ENCODE measurements at regions not wholly inside any gene's neighbourhood (a gene's known extent, or its start where the extent isn't known, plus 50 kb on each side); places are given as distances from the start of the nearest gene placed in this dataset.
A peak's percentile ranks its signal among the peaks of the same experiment; 100 is the strongest.

DNA sequence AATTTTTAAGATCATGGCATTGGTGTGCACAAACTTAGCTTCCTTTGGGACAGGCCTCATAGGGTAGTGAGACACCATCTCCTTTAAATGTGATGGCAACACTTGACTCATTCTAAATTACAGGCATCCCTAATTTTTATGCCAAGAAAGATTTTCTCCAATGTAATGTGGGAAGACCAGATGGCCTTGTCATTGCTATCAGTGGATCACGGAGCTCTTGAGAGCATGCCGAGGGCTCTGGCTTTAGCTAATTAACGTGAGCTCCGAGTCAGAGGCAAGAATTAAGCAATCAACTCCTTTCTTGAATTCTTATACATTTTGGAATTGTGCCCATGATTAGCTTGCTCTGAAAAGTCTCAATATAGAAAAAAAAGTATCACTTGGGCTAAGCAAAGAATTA lies 215.8 kb downstream of the LRRC70 start:
- TF ChIP-seq EP300 (IDR thresholded peaks at IDR 0.05; ENCODE audit: borderline replicate concordance) (no peak), YY1 (IDR thresholded peaks at IDR 0.05; ENCODE audit: low read depth) (no peak), NFIC (IDR thresholded peaks at IDR 0.05) (no peak), CREB1 (IDR thresholded peaks at IDR 0.05; ENCODE audit: low read depth) (no peak), TEAD4 (IDR thresholded peaks at IDR 0.05) (no peak), EGR1 (IDR thresholded peaks at IDR 0.05) (no peak), TAF1 (IDR thresholded peaks at IDR 0.05; ENCODE audit: low read depth) (no peak), CEBPB (IDR thresholded peaks at IDR 0.05) (no peak), ZBTB7A (IDR thresholded peaks at IDR 0.05; ENCODE audit: low read depth) (no peak), RAD21 (IDR thresholded peaks at IDR 0.05; ENCODE audit: low read depth) (no peak), TCF12 (IDR thresholded peaks at IDR 0.05; ENCODE audit: low read depth) (no peak), FOXM1 (IDR thresholded peaks at IDR 0.05; ENCODE audit: borderline replicate concordance, low read depth) (no peak)
- TF ChIP-seq, protein P1, sequence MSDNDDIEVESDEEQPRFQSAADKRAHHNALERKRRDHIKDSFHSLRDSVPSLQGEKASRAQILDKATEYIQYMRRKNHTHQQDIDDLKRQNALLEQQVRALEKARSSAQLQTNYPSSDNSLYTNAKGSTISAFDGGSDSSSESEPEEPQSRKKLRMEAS (IDR thresholded peaks at IDR 0.05), result no peak
- TF ChIP-seq, protein P2, sequence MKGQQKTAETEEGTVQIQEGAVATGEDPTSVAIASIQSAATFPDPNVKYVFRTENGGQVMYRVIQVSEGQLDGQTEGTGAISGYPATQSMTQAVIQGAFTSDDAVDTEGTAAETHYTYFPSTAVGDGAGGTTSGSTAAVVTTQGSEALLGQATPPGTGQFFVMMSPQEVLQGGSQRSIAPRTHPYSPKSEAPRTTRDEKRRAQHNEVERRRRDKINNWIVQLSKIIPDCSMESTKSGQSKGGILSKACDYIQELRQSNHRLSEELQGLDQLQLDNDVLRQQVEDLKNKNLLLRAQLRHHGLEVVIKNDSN (IDR thresholded peaks at IDR 0.05), result no peak
- TF ChIP-seq, protein P3, sequence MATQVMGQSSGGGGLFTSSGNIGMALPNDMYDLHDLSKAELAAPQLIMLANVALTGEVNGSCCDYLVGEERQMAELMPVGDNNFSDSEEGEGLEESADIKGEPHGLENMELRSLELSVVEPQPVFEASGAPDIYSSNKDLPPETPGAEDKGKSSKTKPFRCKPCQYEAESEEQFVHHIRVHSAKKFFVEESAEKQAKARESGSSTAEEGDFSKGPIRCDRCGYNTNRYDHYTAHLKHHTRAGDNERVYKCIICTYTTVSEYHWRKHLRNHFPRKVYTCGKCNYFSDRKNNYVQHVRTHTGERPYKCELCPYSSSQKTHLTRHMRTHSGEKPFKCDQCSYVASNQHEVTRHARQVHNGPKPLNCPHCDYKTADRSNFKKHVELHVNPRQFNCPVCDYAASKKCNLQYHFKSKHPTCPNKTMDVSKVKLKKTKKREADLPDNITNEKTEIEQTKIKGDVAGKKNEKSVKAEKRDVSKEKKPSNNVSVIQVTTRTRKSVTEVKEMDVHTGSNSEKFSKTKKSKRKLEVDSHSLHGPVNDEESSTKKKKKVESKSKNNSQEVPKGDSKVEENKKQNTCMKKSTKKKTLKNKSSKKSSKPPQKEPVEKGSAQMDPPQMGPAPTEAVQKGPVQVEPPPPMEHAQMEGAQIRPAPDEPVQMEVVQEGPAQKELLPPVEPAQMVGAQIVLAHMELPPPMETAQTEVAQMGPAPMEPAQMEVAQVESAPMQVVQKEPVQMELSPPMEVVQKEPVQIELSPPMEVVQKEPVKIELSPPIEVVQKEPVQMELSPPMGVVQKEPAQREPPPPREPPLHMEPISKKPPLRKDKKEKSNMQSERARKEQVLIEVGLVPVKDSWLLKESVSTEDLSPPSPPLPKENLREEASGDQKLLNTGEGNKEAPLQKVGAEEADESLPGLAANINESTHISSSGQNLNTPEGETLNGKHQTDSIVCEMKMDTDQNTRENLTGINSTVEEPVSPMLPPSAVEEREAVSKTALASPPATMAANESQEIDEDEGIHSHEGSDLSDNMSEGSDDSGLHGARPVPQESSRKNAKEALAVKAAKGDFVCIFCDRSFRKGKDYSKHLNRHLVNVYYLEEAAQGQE (IDR thresholded peaks at IDR 0.05; ENCODE audit: low read depth), result no peak

- TF ChIP-seq TEAD4 (IDR thresholded peaks at IDR 0.05), result no peak
- TF ChIP-seq TAF1 (IDR thresholded peaks at IDR 0.05; ENCODE audit: low read depth), result no peak
- TF ChIP-seq ZBTB7A (IDR thresholded peaks at IDR 0.05; ENCODE audit: low read depth), result no peak
- no peak for TF ChIP-seq CREB1 (IDR thresholded peaks at IDR 0.05; ENCODE audit: low read depth)
- TF ChIP-seq, protein P1 (IDR thresholded peaks at IDR 0.05), result no peak
- peak; percentile 39 for TF ChIP-seq RAD21 (IDR thresholded peaks at IDR 0.05; ENCODE audit: low read depth)
Measured at GRCh38 chr5:62791059-62791458, 212.4 kb downstream of the LRRC70 start.

GRCh38 chr5:62790348-62790747 lies 211.7 kb downstream of the LRRC70 start:
- TF ChIP-seq EP300 (IDR thresholded peaks at IDR 0.05; ENCODE audit: borderline replicate concordance) (no peak), CREB1 (IDR thresholded peaks at IDR 0.05; ENCODE audit: low read depth) (no peak), ZBTB7A (IDR thresholded peaks at IDR 0.05; ENCODE audit: low read depth) (no peak), FOXM1 (IDR thresholded peaks at IDR 0.05; ENCODE audit: borderline replicate concordance, low read depth) (no peak), TCF12 (IDR thresholded peaks at IDR 0.05; ENCODE audit: low read depth) (no peak)
- TF ChIP-seq, protein P1 (IDR thresholded peaks at IDR 0.05), result no peak
- TF ChIP-seq, protein P3 (IDR thresholded peaks at IDR 0.05; ENCODE audit: low read depth), result no peak
- TF ChIP-seq, protein P2 (IDR thresholded peaks at IDR 0.05), result no peak

DNA sequence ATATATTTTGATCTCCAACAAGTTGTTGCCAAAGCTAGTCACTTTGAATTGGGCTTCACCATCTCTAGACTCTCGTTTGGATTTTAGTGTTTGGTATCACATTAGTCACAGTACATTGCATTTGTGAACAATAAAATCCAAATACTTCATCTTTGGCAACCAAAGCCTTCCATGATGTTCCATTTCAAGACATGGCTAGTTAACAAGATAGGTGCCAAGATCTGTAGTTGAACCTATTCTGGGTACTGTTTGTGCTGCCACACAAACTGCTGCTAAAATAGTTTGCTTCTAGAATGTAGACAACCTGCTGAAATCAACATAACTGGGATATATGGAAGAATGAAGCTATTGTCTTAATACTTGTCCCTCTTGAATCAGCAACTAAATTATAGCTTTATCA lies 207.5 kb downstream of the LRRC70 start:
- TF ChIP-seq, protein P2 (IDR thresholded peaks at IDR 0.05), result no peak
- no peak for TF ChIP-seq TCF12 (IDR thresholded peaks at IDR 0.05; ENCODE audit: low read depth)
- TF ChIP-seq, protein P1 (IDR thresholded peaks at IDR 0.05), result no peak
- no peak for TF ChIP-seq TEAD4 (IDR thresholded peaks at IDR 0.05)
- TF ChIP-seq CREB1 (IDR thresholded peaks at IDR 0.05; ENCODE audit: low read depth), result no peak

DNA sequence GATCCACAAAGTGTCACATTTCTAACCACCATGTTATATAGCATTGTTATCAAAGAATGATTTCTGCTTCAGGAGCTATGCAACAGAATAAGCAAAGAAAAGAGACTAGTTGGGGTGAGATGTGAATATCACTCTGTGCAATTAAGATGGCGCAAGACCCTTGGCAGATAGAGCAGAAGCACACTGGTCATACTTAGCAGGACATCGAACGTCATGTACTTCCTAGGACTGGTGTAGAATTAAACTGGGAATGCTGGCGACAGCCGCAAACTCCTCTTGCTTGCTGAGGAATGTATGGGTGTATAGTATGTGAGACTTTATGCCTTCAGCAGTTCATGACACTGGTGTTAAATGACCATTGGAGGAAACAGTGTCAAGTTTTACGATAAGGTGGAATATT lies 207.0 kb downstream of the LRRC70 start:
- no peak for TF ChIP-seq EP300 (IDR thresholded peaks at IDR 0.05; ENCODE audit: borderline replicate concordance)
- TF ChIP-seq, protein P2 (IDR thresholded peaks at IDR 0.05), result no peak
- TF ChIP-seq YY1 (IDR thresholded peaks at IDR 0.05; ENCODE audit: low read depth), result no peak
- no peak for TF ChIP-seq CEBPB (IDR thresholded peaks at IDR 0.05)
- TF ChIP-seq RAD21 (IDR thresholded peaks at IDR 0.05; ENCODE audit: low read depth), result no peak
- TF ChIP-seq, protein P1 (IDR thresholded peaks at IDR 0.05), result no peak
- no peak for TF ChIP-seq TCF12 (IDR thresholded peaks at IDR 0.05; ENCODE audit: low read depth)
- no peak for TF ChIP-seq FOXM1 (IDR thresholded peaks at IDR 0.05; ENCODE audit: borderline replicate concordance, low read depth)
- no peak for TF ChIP-seq ZBTB7A (IDR thresholded peaks at IDR 0.05; ENCODE audit: low read depth)
